C4-2B (cell line): ENCODE measurements at regions not wholly inside any gene's neighbourhood (a gene's known extent, or its start where the extent isn't known, plus 50 kb on each side); places are given as distances from the start of the nearest gene placed in this dataset.

Experiments used
- CTCF ChIP-seq: fragments of 450-650 bp; conservative IDR thresholded peaks from 2 replicates; pipeline ENCODE4 v1.5.1; 2017; ENCODE audit warnings: mild to moderate bottlenecking
- ZFX ChIP-seq: fragments of 450-650 bp; IDR thresholded peaks from 2 replicates; pipeline ENCODE4 v1.6.1; 2017

- TF ChIP-seq CTCF: no peak
- TF ChIP-seq ZFX: no peak
Observed at GRCh38 chr11:27209562-27210005, 153.4 kb downstream of the CCDC34 start.
